T-cell (primary cell): ENCODE measurements at regions not wholly inside any gene's neighbourhood (a gene's known extent, or its start where the extent isn't known, plus 50 kb on each side); places are given as distances from the start of the nearest gene placed in this dataset.

ENCODE experiments used
- ATAC-seq, 4 experiments: fragments of 200-7000 bp in 3 of 4; fragments of 150-1000 bp in 1 of 4; cut with Tn5 transposase; replicated peaks in 1 of 4; 1 replicate in 3 of 4; 2 replicates in 1 of 4; pipeline ENCODE4 v1.10.0; 2021; ENCODE audit warnings: moderate library complexity in 3 of 4, mild to moderate bottlenecking in 2 of 4, moderate number of reproducible peaks in 1 of 4
- CTCF ChIA-PET, 2 donors: fragments of 300-600 bp; sonication (Branson Sonifier 250); formaldehyde crosslinking; loops; one replicate each; lab custom pipeline; 2022; ENCODE audit warnings: antibody characterized with exemption in 2 of 2; lab: Charles Lee
- POLR2A ChIA-PET, 2 donors: fragments of 300-600 bp; sonication (Branson Sonifier 250); formaldehyde crosslinking; loops; one replicate each; lab custom pipeline; 2022; ENCODE audit warnings: antibody characterized with exemption in 2 of 2; lab: Charles Lee
- DNase-seq, 35 experiments: peaks; one replicate each; pipeline versions ENCODE4 v3.0.0 to v3.0.0-alpha.2; 2013 to 2023
- H3K27ac ChIP-seq: one replicate; pipeline ENCODE4 v1.5.1; 2013; ENCODE audit warnings: low read length
- H3K27me3 ChIP-seq, 2 experiments: replicated peaks in 1 of 2; 1 replicate in 1 of 2; 2 replicates in 1 of 2; pipeline versions ENCODE4 v1.6.1 to v1.7.0; 2013; ENCODE audit warnings: low read length in 1 of 2, mixed read lengths in 1 of 2; ENCODE audit not compliant: control insufficient read depth in 2 of 2, insufficient read depth in 2 of 2; ENCODE audit errors: extremely low read depth in 1 of 2
- H3K36me3 ChIP-seq, 2 donors: 1 replicate in 1 of 2; 2 replicates in 1 of 2; pipeline versions ENCODE4 v1.6.1 to v1.7.0; 2013; ENCODE audit warnings: low read length in 1 of 2; ENCODE audit not compliant: control insufficient read depth in 2 of 2, insufficient read depth in 1 of 2; ENCODE audit errors: extremely low read depth in 1 of 2
- H3K4me1 ChIP-seq, 2 experiments: 1 replicate in 1 of 2; 2 replicates in 1 of 2; pipeline versions ENCODE4 v1.6.1 to v1.7.0; 2013; ENCODE audit warnings: low read length in 2 of 2, mixed read lengths in 1 of 2; ENCODE audit not compliant: insufficient read depth in 2 of 2, control insufficient read depth in 1 of 2; ENCODE audit errors: extremely low read depth in 1 of 2
- H3K4me3 ChIP-seq, 2 donors: 1 replicate in 1 of 2; 2 replicates in 1 of 2; pipeline versions ENCODE4 v1.5.1 to v1.7.0; 2013; ENCODE audit warnings: mild to moderate bottlenecking in 2 of 2, low read length in 1 of 2, moderate library complexity in 1 of 2; ENCODE audit not compliant: control insufficient read depth in 1 of 2; ENCODE audit errors: extremely low read depth in 1 of 2
- H3K9me3 ChIP-seq: 2 replicates; pipeline ENCODE4 v1.7.0; 2013
- H3K27ac Mint-ChIP-seq, 2 donors: one replicate each; pipeline ENCODE4 v1.8.0; 2020 to 2021; ENCODE audit warnings: mild to moderate bottlenecking in 2 of 2, mixed read lengths in 2 of 2
- H3K27me3 Mint-ChIP-seq, 2 donors: one replicate each; pipeline ENCODE4 v1.8.0; 2021 to 2022; ENCODE audit warnings: mixed read lengths in 2 of 2
- H3K36me3 Mint-ChIP-seq: one replicate; pipeline ENCODE4 v1.8.0; 2021; ENCODE audit warnings: mixed read lengths
- H3K4me1 Mint-ChIP-seq, 3 donors: one replicate each; pipeline ENCODE4 v1.8.0; 2020 to 2022; ENCODE audit warnings: mixed read lengths in 3 of 3, mild to moderate bottlenecking in 1 of 3
- H3K4me3 Mint-ChIP-seq, 3 donors: one replicate each; pipeline ENCODE4 v1.8.0; 2020 to 2022; ENCODE audit warnings: mild to moderate bottlenecking in 3 of 3, mixed read lengths in 3 of 3, moderate library complexity in 3 of 3
- H3K9me3 Mint-ChIP-seq, 3 donors: one replicate each; pipeline ENCODE4 v1.8.0; 2020 to 2022; ENCODE audit warnings: mixed read lengths in 3 of 3
- WGBS: methylation state at CpG from one replicate; pipeline ENCODE4 v1.1.5; 2013; ENCODE audit warnings: missing lambda C conversion rate; ENCODE audit not compliant: insufficient coverage; 5-methylcytosine and 5-hydroxymethylcytosine counted together

GRCh38 chr11:71145988-71146824 lies 106.2 kb downstream of the SHANK2 start:
- no peak overlapping the region for H3K4me3 Mint-ChIP-seq
- ChIA-PET POLR2A (no interaction called here), CTCF (no interaction called here)
- H3K36me3 ChIP-seq, result no peaks in the 10 kb centered on the region
- no peak for ATAC-seq
- H3K27ac ChIP-seq, result no peak overlapping the region
- no peaks in the 10 kb centered on the region for H3K4me1 ChIP-seq
- no peaks in the 10 kb centered on the region for H3K4me1 Mint-ChIP-seq
- no peaks in the 10 kb centered on the region for H3K9me3 ChIP-seq
- H3K4me3 ChIP-seq, result no peak overlapping the region
- H3K27me3 Mint-ChIP-seq, result peaks cover 4 to 5% of the 10 kb centered on the region in 2 donors
- 77% methylated on average over 20 of the region's 24 CpGs for WGBS
- H3K27me3 ChIP-seq, result peaks cover 0 to 19% of the 10 kb centered on the region in 2 experiments
- no peaks in the 10 kb centered on the region for H3K9me3 Mint-ChIP-seq
- no peak overlapping the region for H3K27ac Mint-ChIP-seq
- no peaks in the 10 kb centered on the region for H3K36me3 Mint-ChIP-seq
- no peak for DNase-seq

DNA sequence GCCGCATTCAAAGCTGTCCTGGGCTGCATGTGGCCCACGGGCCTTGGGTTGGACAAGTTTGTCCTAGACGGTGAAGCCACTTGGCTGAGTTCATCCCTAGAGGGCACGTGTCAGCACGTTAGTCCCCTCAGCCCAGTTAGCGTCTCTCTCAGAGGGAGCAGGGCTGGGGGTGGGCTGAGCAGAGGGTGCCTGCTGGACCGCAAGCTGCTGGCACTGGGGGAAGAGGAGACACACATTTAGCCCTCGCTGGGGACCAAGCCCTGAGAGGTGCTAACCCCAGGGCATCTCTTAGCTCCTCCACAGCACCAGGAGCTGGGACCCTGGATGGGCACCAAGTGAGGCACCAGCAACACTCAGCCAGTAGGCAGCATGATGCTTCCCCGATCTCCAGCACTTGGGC lies 107.0 kb downstream of the SHANK2 start:
- no peaks in the 10 kb centered on the region for H3K4me1 Mint-ChIP-seq
- H3K27ac Mint-ChIP-seq, result no peak overlapping the region
- H3K27me3 Mint-ChIP-seq, result peaks cover 2 to 4% of the 10 kb centered on the region in 2 donors
- Histone ChIP-seq H3K36me3 (no peaks in the 10 kb centered on the region), H3K4me1 (no peaks in the 10 kb centered on the region), H3K4me3 (no peak overlapping the region), H3K9me3 (no peaks in the 10 kb centered on the region), H3K27ac (no peak overlapping the region), H3K27me3 (peaks cover 0 to 19% of the 10 kb centered on the region in 2 experiments)
- no peak for DNase-seq
- CTCF ChIA-PET, result no interaction called here
- no peaks in the 10 kb centered on the region for H3K9me3 Mint-ChIP-seq
- POLR2A ChIA-PET, result no interaction called here
- no peaks in the 10 kb centered on the region for H3K36me3 Mint-ChIP-seq
- no peak for ATAC-seq
- H3K4me3 Mint-ChIP-seq, result no peak overlapping the region
- 84% methylated on average over 9 of the region's 9 CpGs for WGBS

- Histone ChIP-seq H3K4me1 (no peaks in the 10 kb centered on the region), H3K9me3 (no peaks in the 10 kb centered on the region), H3K27ac (no peak overlapping the region), H3K4me3 (no peak overlapping the region), H3K27me3 (peaks cover 0 to 25% of the 10 kb centered on the region in 2 experiments), H3K36me3 (no peaks in the 10 kb centered on the region)
- Mint-ChIP-seq H3K9me3 (no peaks in the 10 kb centered on the region), H3K27me3 (peaks cover 2 to 4% of the 10 kb centered on the region in 2 donors), H3K4me1 (no peaks in the 10 kb centered on the region), H3K36me3 (no peaks in the 10 kb centered on the region), H3K4me3 (no peak overlapping the region), H3K27ac (no peak overlapping the region)
- no peak for ATAC-seq
- WGBS, result 100% methylated on average over 1 of the region's 5 CpGs
- CTCF ChIA-PET, result no interaction called here
- no peak for DNase-seq
- POLR2A ChIA-PET, result no interaction called here
Observed at GRCh38 chr11:71144736-71145135, 107.6 kb downstream of the SHANK2 start.

DNA sequence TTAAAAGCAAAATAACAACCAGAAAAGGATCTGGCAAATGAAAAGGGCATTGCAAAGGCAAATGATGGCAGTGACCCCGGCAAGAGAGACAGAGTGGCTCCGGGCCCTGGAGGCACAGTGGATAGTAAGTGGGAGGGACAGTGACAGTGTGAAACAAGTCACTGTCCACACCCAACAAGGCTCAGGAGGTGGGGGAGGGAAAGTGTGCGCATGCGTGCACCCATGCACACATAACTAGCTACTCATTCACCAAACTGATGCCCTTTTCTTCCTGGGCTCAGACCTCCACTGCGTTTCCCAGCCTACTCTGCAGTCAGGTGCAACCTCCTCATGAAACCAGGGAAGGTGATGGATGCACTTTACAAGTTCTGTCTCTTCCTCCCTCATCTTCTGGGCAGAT lies 108.4 kb downstream of the SHANK2 start:
- H3K9me3 Mint-ChIP-seq, result no peaks in the 10 kb centered on the region
- Histone ChIP-seq H3K4me1 (no peaks in the 10 kb centered on the region), H3K27me3 (peaks cover 0 to 22% of the 10 kb centered on the region in 2 experiments), H3K36me3 (no peaks in the 10 kb centered on the region), H3K27ac (no peak overlapping the region), H3K9me3 (no peaks in the 10 kb centered on the region), H3K4me3 (no peak overlapping the region)
- ChIA-PET CTCF (no interaction called here), POLR2A (no interaction called here)
- no CpG with 5 or more reads among the region's 5 CpGs for WGBS
- H3K4me1 Mint-ChIP-seq, result no peaks in the 10 kb centered on the region
- DNase-seq, result no peak
- H3K27ac Mint-ChIP-seq, result no peak overlapping the region
- peaks cover 2 to 4% of the 10 kb centered on the region in 2 donors for H3K27me3 Mint-ChIP-seq
- no peak for ATAC-seq
- no peak overlapping the region for H3K4me3 Mint-ChIP-seq
- no peaks in the 10 kb centered on the region for H3K36me3 Mint-ChIP-seq

DNA sequence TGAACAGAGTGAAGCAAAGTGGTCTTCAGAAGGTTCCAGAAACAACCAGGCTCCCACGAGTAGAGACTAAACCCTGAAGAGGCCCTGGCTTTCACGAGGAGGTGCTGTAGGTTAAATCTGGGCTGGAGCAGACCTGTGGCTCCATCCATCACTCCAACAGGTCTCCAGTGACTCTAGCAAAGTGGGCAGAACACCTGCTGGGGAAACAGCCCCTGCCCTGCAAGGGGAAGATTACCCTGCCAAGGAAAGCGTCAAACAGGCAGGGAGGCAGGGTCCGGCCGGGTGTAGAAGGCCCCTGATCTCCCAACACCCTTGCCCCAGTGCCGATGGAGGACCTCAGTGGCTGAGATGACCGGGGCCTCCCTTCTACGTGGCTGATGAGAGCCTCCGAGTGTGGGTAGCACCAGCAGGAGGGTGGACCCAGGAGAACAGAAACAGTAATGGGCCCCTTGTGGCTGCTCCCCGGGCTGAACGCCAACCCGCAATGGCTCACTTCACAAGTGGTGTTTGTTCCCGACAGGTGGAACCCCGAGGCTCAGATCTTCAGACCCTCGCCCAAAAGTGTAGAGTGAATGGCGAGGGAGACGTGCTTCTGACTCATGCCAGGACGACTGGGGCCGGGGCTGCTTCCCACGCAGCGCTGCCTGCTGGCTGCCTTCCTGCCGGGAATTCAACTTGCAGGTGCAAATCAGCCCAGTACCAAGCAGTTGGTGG lies 112.0 kb downstream of the SHANK2 start:
- Histone ChIP-seq H3K9me3 (no peaks in the 10 kb centered on the region), H3K4me3 (no peak overlapping the region), H3K27me3 (peaks cover 0 to 12% of the 10 kb centered on the region in 2 experiments), H3K36me3 (no peaks in the 10 kb centered on the region), H3K4me1 (no peaks in the 10 kb centered on the region), H3K27ac (no peak overlapping the region)
- peaks cover 0 to 1% of the 10 kb centered on the region in 2 donors for H3K27me3 Mint-ChIP-seq
- no peaks in the 10 kb centered on the region for H3K9me3 Mint-ChIP-seq
- no peaks in the 10 kb centered on the region for H3K36me3 Mint-ChIP-seq
- ATAC-seq (no peak), DNase-seq (no peak)
- H3K4me1 Mint-ChIP-seq, result no peaks in the 10 kb centered on the region
- CTCF ChIA-PET, result no interaction called here
- H3K27ac Mint-ChIP-seq, result no peak overlapping the region
- POLR2A ChIA-PET, result no interaction called here
- no peak overlapping the region for H3K4me3 Mint-ChIP-seq
- 84% methylated on average over 18 of the region's 22 CpGs for WGBS

- no peaks in the 10 kb centered on the region for H3K4me1 Mint-ChIP-seq
- H3K4me3 Mint-ChIP-seq, result no peak overlapping the region
- WGBS, result 85% methylated on average over 7 of the region's 16 CpGs
- no peak overlapping the region for H3K27ac ChIP-seq
- H3K4me3 ChIP-seq, result no peak overlapping the region
- no peaks in the 10 kb centered on the region for H3K36me3 Mint-ChIP-seq
- H3K27ac Mint-ChIP-seq, result no peak overlapping the region
- peaks cover 0 to 1% of the 10 kb centered on the region in 2 donors for H3K27me3 Mint-ChIP-seq
- no peaks in the 10 kb centered on the region for H3K4me1 ChIP-seq
- H3K36me3 ChIP-seq, result no peaks in the 10 kb centered on the region
- peaks cover 0 to 10% of the 10 kb centered on the region in 2 experiments for H3K27me3 ChIP-seq
- no peaks in the 10 kb centered on the region for H3K9me3 ChIP-seq
- ChIA-PET POLR2A (no interaction called here), CTCF (no interaction called here)
- peaks cover 0 to 3% (median 0%) of the 10 kb centered on the region in 3 donors for H3K9me3 Mint-ChIP-seq
- DNase-seq (no peak), ATAC-seq (no peak)
Observed at GRCh38 chr11:71139516-71140205, 112.7 kb downstream of the SHANK2 start.
